IPS-15b (cell line): ENCODE measurements at regions not wholly inside any gene's neighbourhood (a gene's known extent, or its start where the extent isn't known, plus 50 kb on each side); places are given as distances from the start of the nearest gene placed in this dataset.

Experiments used
- H3K27me3 ChIP-seq: one replicate; pipeline ENCODE4 v1.6.1; 2013; ENCODE audit warnings: low read length; ENCODE audit not compliant: control insufficient read depth, insufficient read depth
- H3K36me3 ChIP-seq: one replicate; pipeline ENCODE4 v1.6.1; 2013; ENCODE audit warnings: low read length; ENCODE audit not compliant: control insufficient read depth, insufficient read depth
- H3K4me1 ChIP-seq: one replicate; pipeline ENCODE4 v1.6.1; 2013; ENCODE audit warnings: mild to moderate bottlenecking, low read length; ENCODE audit not compliant: control insufficient read depth, insufficient read depth
- H3K4me3 ChIP-seq: one replicate; pipeline ENCODE4 v1.5.1; 2013; ENCODE audit warnings: low read depth, low read length
- H3K9ac ChIP-seq: one replicate; pipeline ENCODE4 v1.6.1; 2013; ENCODE audit warnings: low read depth, mild to moderate bottlenecking, low read length
- H3K9me3 ChIP-seq: one replicate; pipeline ENCODE4 v1.6.1; 2013; ENCODE audit warnings: mild to moderate bottlenecking, low read length; ENCODE audit not compliant: control insufficient read depth, insufficient read depth

DNA sequence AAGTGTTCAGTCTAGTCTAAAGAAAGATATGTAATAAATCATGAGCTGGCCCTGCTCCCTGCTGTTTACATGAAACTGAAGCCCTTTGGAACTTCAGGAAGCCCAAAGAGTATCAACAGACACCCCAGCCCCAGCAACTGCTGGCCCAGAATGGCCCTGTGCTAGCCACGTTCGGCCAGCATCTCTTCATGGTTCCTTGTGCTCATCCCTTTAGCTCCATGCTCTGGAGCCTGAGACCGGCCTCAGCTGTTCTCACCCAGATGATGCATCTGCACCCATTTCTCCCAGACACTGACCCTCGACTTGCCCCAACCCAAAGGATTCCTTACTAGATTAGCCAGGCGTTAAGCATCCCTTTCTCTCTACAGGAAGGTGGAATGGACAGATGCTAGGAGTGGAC lies 207.3 kb downstream of the HS3ST3B1 start:
- H3K9me3 ChIP-seq = no peaks in the 10 kb centered on the region
- H3K4me3 ChIP-seq = no peak overlapping the region
- H3K27me3 ChIP-seq = no peaks in the 10 kb centered on the region
- no peak overlapping the region for H3K9ac ChIP-seq
- no peaks in the 10 kb centered on the region for H3K36me3 ChIP-seq
- H3K4me1 ChIP-seq = no peaks in the 10 kb centered on the region

GRCh38 chr17:14506364-14506763 lies 205.5 kb downstream of the HS3ST3B1 start:
- H3K4me3 ChIP-seq = no peak overlapping the region
- H3K9ac ChIP-seq = no peak overlapping the region
- no peaks in the 10 kb centered on the region for H3K4me1 ChIP-seq
- H3K36me3 ChIP-seq = no peaks in the 10 kb centered on the region
- H3K27me3 ChIP-seq = no peaks in the 10 kb centered on the region
- no peaks in the 10 kb centered on the region for H3K9me3 ChIP-seq

- H3K9ac ChIP-seq = no peak overlapping the region
- H3K4me1 ChIP-seq = no peaks in the 10 kb centered on the region
- H3K27me3 ChIP-seq = no peaks in the 10 kb centered on the region
- no peaks in the 10 kb centered on the region for H3K9me3 ChIP-seq
- no peaks in the 10 kb centered on the region for H3K36me3 ChIP-seq
- H3K4me3 ChIP-seq = no peak overlapping the region
These were observed 204.7 kb downstream of the HS3ST3B1 start for GRCh38 chr17:14505606-14506005.

- no peak overlapping the region for H3K4me3 ChIP-seq
- H3K27me3 ChIP-seq = no peaks in the 10 kb centered on the region
- H3K36me3 ChIP-seq = no peaks in the 10 kb centered on the region
- no peak overlapping the region for H3K9ac ChIP-seq
- no peaks in the 10 kb centered on the region for H3K9me3 ChIP-seq
- H3K4me1 ChIP-seq = no peaks in the 10 kb centered on the region
These were observed 199.1 kb downstream of the HS3ST3B1 start for GRCh38 chr17:14499976-14500375.

DNA sequence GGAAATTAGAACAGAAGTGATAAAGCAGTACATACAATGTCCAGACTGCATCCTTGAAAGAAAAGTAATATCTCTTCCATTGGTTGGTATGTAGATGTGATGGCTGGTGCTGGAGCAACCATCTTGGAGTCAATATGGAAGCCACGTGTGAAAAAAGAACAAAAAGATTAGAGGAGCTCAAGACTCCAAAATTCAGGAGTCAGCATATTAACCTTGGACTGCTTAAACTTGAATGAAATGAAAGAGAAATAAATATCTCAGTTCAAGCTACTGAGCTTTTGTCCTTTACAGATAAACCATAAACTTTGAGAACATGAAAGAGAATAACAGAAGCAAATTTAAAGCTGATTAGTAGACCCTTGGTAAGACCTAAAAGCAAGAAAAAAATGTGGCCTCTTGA lies 197.9 kb downstream of the HS3ST3B1 start:
- no peaks in the 10 kb centered on the region for H3K27me3 ChIP-seq
- H3K4me1 ChIP-seq = no peaks in the 10 kb centered on the region
- H3K4me3 ChIP-seq = no peak overlapping the region
- H3K9me3 ChIP-seq = no peaks in the 10 kb centered on the region
- no peaks in the 10 kb centered on the region for H3K36me3 ChIP-seq
- no peak overlapping the region for H3K9ac ChIP-seq

GRCh38 chr17:14494161-14494560 lies 193.3 kb downstream of the HS3ST3B1 start:
- Histone ChIP-seq H3K4me3 (no peak overlapping the region), H3K9me3 (no peaks in the 10 kb centered on the region), H3K36me3 (no peaks in the 10 kb centered on the region), H3K4me1 (no peaks in the 10 kb centered on the region), H3K27me3 (no peaks in the 10 kb centered on the region), H3K9ac (no peak overlapping the region)

DNA sequence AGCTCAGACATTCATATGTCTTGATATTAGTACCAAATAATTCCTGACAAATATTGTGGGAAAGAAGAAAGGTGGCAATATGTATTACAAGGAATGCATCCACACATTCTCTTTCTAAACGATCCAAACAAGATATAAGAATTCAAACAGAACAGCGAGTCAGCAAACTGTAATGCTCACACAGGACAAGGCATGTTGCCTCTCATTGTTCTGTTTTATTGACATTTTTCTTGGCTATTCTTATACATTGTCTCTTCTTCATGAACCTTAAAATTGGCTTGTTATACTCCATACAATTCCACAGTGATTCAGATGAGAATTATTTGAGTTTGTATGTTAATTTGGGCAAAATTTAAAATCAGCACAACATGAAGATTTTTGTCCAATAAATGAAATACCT lies 189.1 kb downstream of the HS3ST3B1 start:
- H3K9me3 ChIP-seq = no peaks in the 10 kb centered on the region
- no peak overlapping the region for H3K4me3 ChIP-seq
- H3K27me3 ChIP-seq = no peaks in the 10 kb centered on the region
- H3K9ac ChIP-seq = no peak overlapping the region
- no peaks in the 10 kb centered on the region for H3K4me1 ChIP-seq
- no peaks in the 10 kb centered on the region for H3K36me3 ChIP-seq

DNA sequence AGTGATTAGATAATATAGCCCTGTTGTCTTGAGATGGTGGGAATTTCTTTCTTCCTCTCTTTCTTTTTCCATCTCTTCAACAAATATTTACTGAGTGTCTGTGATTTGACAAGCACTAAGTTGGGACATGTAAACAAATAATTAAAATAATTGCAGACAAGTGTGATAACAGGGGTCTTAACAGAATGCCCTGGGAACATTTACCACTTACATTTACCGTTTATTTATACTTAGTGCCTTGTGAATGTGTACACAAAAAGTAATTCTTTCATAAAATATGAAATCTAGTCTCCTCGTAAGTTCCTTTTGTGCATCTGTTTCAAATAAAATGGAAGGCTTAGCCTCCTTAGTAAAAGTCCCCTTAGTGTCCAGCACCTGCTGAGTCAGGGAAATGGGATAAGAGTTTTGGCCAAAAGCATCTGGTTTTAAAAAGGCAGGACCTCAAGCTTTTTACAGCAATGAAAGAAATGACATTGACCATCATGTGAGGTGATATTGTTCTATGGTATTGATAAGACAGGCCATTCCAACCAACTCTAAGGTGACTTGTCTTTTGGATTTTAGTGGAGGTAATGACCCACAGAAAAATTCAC lies 188.2 kb downstream of the HS3ST3B1 start:
- H3K9me3 ChIP-seq = no peaks in the 10 kb centered on the region
- H3K9ac ChIP-seq = no peak overlapping the region
- no peak overlapping the region for H3K4me3 ChIP-seq
- H3K4me1 ChIP-seq = peaks cover 3% of the 10 kb centered on the region
- no peaks in the 10 kb centered on the region for H3K36me3 ChIP-seq
- no peaks in the 10 kb centered on the region for H3K27me3 ChIP-seq

DNA sequence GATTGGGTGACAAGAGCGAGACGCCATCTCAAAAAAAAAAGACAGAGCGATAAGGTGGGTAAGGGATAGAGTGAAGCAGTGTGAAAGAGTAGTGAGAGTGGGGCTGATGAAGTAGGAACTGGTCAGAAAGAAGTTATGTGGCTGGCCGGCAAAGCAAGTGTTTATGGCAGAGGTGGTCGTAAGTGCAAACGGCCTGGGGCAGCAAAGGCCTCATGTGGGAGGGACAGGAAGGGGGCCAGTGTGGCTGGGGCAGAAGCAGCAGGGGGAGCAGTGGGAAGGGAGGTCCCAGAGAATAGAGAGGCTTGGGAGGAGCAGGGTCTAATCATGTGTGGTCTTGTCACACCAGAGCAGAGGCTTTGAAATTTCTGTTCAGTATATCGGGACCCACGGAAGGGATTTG lies 186.2 kb downstream of the HS3ST3B1 start:
- H3K9ac ChIP-seq = no peak overlapping the region
- no peak overlapping the region for H3K4me3 ChIP-seq
- no peaks in the 10 kb centered on the region for H3K36me3 ChIP-seq
- H3K9me3 ChIP-seq = no peaks in the 10 kb centered on the region
- H3K27me3 ChIP-seq = no peaks in the 10 kb centered on the region
- H3K4me1 ChIP-seq = peaks cover 3% of the 10 kb centered on the region

DNA sequence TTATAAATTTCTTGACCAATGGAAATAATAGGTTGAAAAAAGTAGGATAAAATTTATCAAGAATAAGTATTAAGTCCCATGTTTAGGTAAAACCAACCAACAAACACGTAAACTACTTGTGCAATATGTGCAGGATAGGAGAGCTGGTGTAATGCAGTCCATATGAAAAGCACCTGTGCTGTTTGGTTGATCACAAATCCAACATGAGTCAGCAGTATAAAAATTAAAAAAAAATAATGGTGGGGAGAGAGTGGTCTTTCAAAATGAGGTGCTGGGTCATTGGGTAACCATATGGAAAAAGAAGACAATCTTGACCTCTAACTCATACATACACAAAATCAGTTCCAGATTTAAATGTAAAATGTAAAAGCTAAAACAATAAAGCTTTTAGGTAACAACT lies 181.8 kb downstream of the HS3ST3B1 start:
- Histone ChIP-seq H3K9ac (no peak overlapping the region), H3K4me1 (peaks cover 3% of the 10 kb centered on the region), H3K27me3 (no peaks in the 10 kb centered on the region), H3K4me3 (no peak overlapping the region), H3K36me3 (no peaks in the 10 kb centered on the region), H3K9me3 (no peaks in the 10 kb centered on the region)

DNA sequence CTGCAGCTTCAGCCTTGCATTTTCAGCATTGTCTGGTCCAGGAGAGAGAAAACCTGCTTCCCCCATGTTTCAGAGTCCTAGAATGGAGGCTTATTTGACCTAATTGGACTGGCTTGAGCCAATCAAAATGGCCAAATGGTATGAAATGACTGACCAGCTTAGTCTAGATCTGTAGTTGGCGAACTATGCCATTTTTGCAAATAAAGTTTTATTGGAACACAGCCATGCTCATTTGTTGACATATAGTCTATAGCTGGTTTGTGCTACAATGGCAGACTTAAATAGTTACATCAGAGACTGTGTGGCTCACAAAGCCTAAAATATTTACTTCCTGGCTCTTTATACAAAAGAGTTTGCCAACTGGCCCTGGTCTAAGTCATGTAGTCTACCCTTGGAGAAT lies 180.8 kb downstream of the HS3ST3B1 start:
- H3K9me3 ChIP-seq = no peaks in the 10 kb centered on the region
- H3K9ac ChIP-seq = no peak overlapping the region
- H3K4me1 ChIP-seq = peaks cover 3% of the 10 kb centered on the region
- no peaks in the 10 kb centered on the region for H3K27me3 ChIP-seq
- no peaks in the 10 kb centered on the region for H3K36me3 ChIP-seq
- no peak overlapping the region for H3K4me3 ChIP-seq

DNA sequence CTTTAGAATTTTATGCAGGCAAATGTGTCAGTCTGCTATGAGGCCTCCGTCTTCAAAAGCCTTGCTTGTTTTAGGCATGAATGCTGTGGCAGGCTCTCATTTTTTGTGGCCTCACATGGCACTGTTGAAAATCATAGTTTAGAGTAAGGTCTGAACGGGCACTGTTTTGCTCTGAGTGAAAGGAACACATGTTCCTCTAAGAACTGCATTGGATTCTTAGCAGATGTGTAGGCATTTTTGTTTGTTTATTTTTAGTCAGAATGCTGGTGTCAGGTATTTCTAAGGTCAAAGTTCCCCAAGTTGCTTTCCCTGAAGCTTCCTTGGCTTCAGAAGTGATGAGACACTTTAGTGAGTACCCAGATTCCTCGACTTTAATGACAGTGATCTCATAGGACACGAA lies 173.7 kb downstream of the HS3ST3B1 start:
- H3K27me3 ChIP-seq = no peaks in the 10 kb centered on the region
- no peak overlapping the region for H3K9ac ChIP-seq
- no peak overlapping the region for H3K4me3 ChIP-seq
- no peaks in the 10 kb centered on the region for H3K9me3 ChIP-seq
- no peaks in the 10 kb centered on the region for H3K36me3 ChIP-seq
- H3K4me1 ChIP-seq = peaks cover 3% of the 10 kb centered on the region
